ENCODE measurements at regions not wholly inside any gene's neighbourhood (a gene's known extent, or its start where the extent isn't known, plus 50 kb on each side); places are given as distances from the start of the nearest gene placed in this dataset.

DNA sequence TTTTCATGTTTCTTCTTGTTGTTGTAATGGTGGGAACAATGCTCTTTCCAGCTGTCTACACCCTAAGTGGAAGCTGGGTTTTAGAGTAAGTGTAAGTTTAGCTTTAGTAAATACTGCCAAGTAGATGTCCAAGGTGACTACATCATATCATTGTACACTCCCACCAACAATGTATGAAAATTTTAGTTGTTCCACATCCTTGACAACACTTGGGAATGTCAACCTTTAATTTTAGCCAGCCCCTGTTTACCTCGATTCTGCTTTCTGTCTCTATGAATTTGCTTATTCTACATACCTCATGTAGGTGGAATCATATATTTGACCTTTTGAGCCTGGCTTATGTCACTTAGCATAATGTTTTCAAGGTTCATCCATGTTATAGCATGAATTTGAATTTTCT lies 93.0 kb downstream of the MTPAP start:
- in situ Hi-C loops (cut with HindIII; ENCODE audit: low pct_unique_long_range_greater_than_20kb, low sequenced_read_pairs): no loop called here
- DNase-seq (ENCODE audit: low read depth, low spot score): no peak

DNA sequence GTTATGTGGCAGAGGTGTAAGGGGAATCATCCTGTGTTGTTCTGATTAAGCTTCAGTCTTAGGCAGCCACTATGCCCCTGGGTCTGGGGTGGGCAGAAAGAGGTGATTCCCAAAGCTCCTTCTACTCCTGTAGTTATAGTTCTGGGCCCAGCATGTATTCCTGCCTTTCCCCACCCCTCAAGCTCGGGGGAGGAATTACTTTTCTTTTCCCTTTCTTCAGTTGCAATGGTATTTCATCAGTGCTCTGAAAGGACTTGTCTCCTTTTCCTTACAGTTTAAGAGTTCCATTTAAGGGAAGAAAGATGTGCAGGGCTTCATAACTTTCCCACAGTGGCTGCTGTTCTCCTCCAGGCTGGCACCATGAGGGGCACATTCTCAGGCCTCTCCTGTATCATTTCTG lies 94.2 kb downstream of the MTPAP start:
- in situ Hi-C loops (cut with HindIII; ENCODE audit: low pct_unique_long_range_greater_than_20kb, low sequenced_read_pairs): no loop called here

DNA sequence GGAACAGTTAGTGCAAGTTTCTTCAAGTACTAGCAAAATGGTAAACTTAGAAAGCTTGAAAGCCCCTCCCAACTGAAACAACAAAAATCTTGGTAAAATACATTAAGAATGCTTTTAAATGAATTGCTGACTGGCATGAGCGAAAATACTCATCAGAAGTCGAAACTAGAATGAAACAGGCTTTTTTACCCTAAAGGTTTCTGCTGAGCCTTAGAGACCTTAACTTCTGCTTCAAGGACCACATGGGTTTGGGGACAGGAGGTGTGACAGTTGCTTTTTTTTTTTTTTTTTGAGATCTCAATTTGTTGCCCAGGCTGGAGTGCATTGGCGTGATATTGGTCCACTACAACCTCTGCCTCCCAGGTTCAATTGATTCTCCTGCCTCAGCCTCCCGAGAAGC lies 100.3 kb downstream of the MTPAP start:
- in situ Hi-C loops (cut with HindIII; ENCODE audit: low pct_unique_long_range_greater_than_20kb, low sequenced_read_pairs): no loop called here
- DNase-seq (ENCODE audit: low read depth, low spot score): no peak

More for the DNA sequence above, 94.2 kb downstream of the MTPAP start:
- no peak for DNase-seq (ENCODE audit: low read depth, low spot score)

DNA sequence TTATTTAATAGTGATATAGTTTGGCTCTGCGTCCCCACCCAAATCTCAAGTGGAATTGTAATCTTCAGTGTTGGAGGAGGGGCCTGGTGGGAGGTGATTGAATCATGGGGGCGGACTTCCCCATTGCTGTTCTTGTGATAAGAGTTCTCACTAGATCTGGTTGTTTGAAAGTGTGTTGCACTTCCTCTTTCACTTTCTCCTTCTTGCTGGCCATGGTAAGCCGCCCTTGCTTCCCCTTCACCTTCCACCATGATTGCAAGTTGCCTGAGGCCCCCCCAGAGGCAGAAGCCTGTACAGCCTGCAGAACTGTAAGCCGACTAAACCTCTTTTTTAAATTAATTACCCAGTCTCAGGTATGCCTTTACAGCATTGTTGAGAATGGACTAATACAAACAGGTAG lies 101.4 kb downstream of the MTPAP start:
- in situ Hi-C loops (cut with HindIII; ENCODE audit: low pct_unique_long_range_greater_than_20kb, low sequenced_read_pairs): no loop called here
- peak; percentile 2 for DNase-seq (ENCODE audit: low read depth, low spot score)

DNA sequence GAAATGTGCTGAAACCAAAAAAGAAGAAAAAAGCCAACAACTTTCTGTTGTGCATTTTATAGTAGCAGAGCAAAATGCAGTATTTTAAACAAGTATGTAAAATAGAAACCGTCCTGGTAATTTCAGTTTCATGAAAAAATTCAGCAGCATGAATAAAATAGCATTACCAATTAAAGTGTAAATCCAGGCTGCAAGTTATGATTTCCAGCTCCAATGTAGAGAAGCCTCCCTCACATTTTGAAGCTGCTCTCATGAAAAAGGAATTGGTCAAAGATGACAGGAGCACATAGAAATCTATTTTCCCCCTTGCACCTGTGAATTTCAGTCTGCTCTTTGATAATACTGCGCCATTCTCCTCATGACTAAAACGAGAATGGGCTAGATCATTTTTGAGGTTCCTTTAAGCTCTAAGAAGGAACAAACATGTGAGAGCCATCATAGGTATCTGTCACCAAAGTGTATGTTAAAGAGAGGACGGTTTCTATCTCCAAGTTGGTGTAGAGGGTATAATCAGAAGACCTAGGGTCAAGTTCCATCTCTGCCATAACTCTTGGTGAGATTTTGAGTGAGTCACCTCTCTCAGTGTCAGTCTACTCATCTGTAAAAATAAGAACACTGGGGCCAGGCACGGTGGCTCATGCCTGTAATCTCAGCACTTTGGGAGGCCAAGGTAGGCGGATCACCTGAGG lies 107.5 kb downstream of the MTPAP start:
- DNase-seq (ENCODE audit: low read depth, low spot score): no peak
- in situ Hi-C loops (cut with HindIII; ENCODE audit: low pct_unique_long_range_greater_than_20kb, low sequenced_read_pairs): no loop called here

DNA sequence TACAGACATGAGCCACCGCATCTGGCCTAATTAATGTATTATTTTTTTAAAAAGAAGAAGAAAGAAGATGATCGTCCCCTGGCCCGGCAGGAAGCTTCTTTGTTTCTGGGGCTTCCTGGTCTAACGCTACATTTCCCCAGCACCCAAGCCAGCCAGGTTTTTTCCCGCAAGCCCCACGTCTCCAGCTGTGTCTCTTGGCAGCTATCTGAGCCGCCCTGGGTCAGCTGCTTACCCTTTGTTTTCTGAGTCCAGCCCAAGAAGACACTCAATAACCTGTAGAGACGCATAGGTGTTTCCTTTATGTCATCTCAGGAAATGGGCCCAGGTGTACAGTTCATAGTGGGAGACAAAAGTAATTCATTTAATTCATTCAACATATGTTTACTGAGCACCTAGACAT lies 110.2 kb downstream of the MTPAP start:
- DNase-seq (ENCODE audit: low read depth, low spot score): no peak
- in situ Hi-C loops (cut with HindIII; ENCODE audit: low pct_unique_long_range_greater_than_20kb, low sequenced_read_pairs): no loop called here

DNA sequence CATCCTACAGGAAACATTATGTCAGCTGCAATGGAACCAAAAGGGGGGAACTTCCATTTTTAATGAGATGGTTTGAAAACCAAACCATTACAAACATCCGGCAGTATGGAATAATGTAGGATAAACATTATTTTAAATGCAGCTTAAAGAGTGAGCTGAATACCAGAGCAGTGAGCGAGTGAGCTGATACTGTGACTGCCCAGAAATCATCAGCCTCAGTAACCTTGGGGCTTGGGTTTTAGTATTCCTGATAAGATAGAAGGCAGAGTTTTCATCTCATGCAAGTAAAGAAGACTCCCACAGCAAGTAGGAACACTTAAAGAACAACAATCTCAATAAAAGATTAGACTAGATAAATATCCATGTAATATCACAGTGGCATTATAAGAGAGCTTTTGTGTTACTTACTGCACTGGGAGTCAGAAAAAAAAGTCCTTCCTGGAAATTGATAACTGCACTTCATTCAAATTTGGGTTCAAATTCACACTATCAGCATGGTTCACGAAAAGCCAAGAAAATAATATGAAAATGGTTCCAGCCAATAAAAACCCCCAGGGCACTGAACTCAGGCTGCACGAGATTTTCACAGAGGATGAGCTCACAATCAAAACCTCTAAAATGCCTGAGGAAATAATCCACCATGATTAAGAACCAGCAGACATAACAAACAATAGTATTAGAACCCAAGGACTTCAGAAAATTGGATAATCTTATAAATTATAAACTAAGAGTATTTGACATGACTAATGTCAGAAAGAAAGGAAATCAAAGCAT lies 115.7 kb downstream of the MTPAP start:
- peak; percentile 25 for DNase-seq (ENCODE audit: low read depth, low spot score)
- in situ Hi-C loops (cut with HindIII; ENCODE audit: low pct_unique_long_range_greater_than_20kb, low sequenced_read_pairs): no loop called here

DNA sequence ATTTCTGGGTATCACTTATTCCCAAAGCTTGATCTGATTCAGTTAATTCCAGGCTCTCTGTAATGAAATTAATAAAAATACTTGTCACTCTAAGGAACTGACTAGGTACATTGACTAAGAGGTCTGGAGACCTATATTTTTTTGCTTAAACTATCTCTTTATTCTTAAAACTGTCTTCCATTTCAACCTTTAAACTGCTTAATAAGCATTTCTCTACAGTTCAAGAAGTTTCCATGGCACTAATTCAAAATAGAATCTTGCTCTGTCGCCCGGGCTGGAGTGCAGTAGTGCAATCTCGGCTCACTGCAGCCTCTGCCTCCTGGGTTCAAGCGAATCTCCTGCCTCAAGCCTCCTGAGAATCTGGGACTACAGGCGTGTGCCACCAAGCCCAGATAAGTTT lies 117.4 kb downstream of the MTPAP start:
- in situ Hi-C loops (cut with HindIII; ENCODE audit: low pct_unique_long_range_greater_than_20kb, low sequenced_read_pairs): no loop called here
- DNase-seq (ENCODE audit: low read depth, low spot score): no peak

DNA sequence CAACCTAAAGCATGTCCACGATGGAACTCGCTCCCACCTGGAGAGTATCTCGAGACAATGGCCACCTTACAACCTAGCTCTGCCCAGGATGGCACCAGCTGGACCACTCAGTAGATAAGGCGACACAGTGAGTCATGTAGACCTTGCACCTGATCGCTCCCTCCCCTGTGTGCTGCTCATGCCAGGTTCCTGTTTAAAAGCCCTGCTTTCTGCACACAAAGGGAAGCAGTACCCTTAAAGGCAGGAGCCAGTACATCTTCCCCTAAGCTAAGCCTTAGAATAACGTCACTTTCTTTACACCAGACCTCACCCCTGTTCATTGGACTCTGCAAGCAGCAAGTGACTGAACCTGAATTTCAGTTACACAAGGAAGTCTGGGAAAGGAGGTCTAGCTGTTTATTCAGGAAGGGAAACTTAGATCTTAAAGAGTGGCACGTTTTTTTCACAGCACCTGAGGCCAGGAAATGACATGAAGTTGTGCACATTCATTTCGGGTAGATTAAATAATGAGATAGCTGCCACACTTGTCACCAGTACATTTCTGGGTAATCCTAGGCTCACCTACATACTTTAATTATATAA lies 117.9 kb downstream of the MTPAP start:
- DNase-seq (ENCODE audit: low read depth, low spot score): no peak
- in situ Hi-C loops (cut with HindIII; ENCODE audit: low pct_unique_long_range_greater_than_20kb, low sequenced_read_pairs): no loop called here

DNA sequence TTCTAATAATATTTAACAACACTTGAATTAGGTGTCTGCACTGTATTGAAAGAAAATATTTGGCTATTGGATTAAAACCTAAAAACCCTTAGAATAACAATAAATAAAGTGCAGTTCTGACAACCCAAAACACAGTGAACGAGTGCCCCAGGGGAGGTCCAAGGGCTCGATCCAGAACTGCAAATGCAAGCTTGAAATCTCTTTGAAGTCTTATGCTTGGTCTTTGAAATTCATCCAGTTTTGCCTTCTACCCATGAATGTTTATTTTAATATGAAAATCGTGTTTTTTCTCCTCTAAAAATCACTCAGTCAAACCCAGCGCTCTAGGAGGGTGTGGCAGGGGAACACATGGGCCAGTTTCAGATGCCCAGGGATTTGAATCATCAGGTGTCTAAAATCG lies 119.5 kb downstream of the MTPAP start:
- in situ Hi-C loops (cut with HindIII; ENCODE audit: low pct_unique_long_range_greater_than_20kb, low sequenced_read_pairs): no loop called here
- DNase-seq (ENCODE audit: low read depth, low spot score): no peak

DNA sequence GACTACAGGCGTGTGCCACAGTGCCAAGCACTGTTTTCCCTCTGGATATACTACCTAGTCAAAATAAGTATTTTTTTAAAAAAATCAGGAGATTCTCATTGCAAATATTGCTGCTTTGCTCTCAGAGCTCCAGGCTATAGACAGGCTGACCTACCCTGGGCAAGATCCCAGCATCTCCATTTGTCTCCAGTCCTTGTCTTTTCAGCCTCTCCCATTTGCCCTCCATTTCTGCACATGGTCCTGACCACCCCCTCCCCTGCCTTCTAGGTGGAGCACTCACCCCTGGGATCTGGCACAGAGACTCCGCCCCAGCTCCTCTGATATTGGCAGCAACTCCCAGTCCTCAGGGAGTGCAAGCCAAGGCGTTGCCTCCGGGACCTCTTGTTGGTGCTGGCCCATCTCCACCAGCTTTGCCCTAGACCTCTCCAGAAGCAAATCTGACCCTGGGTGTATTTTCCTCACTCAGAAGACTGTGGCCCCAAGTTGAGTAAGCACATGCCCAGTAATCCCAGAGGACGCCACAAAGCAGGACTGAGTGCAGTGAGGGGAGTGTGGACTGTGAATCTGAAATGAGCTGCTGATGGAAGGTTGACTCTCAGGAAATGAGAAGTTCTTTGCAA lies 120.6 kb downstream of the MTPAP start:
- in situ Hi-C loops (cut with HindIII; ENCODE audit: low pct_unique_long_range_greater_than_20kb, low sequenced_read_pairs): no loop called here
- DNase-seq (ENCODE audit: low read depth, low spot score): no peak

DNA sequence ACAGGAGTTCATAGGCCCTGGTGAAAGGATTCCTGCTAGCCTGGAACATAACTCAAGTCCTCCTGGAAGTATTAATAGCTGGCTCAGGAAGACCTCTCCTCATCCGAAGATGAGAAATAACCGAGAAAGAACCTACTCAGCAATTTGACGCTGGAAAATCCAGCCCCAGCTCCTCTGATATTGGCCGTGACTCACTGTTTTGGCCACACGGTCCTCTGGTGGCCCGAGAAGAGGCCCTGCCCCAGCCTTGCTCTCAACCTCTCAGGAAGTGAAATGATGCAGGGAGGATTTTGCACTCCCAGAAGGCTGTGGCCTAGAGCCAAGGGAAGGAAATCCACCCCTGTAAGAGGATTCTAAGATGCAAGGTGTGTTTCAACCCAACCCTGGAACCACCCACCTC lies 121.6 kb downstream of the MTPAP start:
- in situ Hi-C loops (cut with HindIII; ENCODE audit: low pct_unique_long_range_greater_than_20kb, low sequenced_read_pairs): no loop called here
- no peak for DNase-seq (ENCODE audit: low read depth, low spot score)

DNA sequence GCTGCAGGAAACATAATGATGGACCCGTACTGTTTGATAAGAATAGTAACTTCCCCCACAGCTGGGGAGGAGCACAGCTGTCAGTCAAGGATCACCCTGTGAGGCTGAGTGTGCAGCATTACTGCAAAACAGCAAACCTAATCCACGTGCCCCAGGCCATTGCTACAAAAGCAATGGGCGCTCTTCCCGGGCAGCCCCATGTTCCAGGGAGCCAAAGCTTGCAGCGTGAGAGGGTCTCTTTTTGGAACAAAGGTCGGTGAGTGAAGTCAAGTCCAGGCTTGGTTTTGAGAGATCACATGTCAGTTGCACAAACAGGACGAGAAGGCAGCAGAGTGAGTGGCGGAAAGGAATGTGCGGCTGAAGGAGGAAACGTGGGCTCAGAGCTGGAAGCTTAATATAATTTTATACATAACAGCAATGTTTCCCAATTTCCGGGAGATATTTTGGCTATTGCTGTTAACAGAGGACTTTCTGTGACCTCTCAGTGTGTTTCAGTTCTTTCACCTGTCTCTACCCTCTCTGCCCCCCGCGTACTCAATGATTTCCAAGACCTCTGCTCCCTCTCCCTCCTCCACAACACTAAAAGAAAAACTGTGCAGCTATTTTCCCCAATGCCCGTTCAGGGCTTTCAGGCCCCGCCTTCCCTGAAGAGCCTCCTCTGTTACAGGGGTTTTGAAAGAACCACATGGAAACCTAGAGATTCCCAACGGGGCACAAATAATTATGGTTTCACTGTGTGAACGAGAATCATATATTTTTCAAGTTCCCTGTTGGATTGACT lies 128.9 kb downstream of the MTPAP start:
- DNase-seq (ENCODE audit: low read depth, low spot score): no peak
- in situ Hi-C loops (cut with HindIII; ENCODE audit: low pct_unique_long_range_greater_than_20kb, low sequenced_read_pairs): no loop called here

DNA sequence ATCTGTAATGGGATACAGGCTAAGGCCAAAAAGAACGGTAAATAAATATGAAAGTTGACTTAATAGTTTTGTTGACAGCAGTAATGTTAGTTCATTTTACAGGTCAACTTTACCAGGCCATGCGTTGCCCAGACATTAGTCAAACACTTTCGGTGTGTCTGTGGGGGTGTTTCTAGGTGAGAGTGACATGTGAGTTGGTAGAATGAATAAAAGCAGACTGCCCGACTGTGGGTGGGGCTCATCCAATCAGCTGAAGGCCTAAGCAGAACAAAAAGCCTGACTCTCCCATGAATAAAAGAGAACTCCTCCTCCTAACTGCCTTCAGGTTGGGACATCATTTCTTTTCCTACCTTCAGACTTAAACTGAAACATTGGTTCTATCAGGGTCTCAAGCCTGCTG lies 132.3 kb downstream of the MTPAP start:
- in situ Hi-C loops (cut with HindIII; ENCODE audit: low pct_unique_long_range_greater_than_20kb, low sequenced_read_pairs): no loop called here
- no peak for DNase-seq (ENCODE audit: low read depth, low spot score)

DNA sequence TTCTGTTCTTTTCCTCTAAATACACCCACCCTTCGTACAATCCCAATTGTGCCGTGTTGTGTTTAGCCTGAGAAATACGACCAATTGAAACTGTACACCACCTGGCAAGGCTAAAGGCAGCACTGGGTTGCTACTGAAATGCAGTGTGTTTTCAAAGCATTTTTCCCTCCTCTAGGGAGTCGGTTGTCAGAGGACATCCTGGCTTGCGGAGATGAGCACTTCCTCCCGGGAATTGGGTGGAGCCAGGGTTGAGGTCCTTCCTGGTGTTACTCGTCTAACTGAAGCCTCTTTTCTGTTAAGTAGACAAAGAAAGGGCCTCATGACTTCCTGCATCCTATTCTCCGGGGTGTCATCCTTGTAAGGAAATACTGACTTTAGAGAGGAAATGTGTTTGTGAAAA lies 133.5 kb downstream of the MTPAP start:
- in situ Hi-C loops (cut with HindIII; ENCODE audit: low pct_unique_long_range_greater_than_20kb, low sequenced_read_pairs): no loop called here
- DNase-seq (ENCODE audit: low read depth, low spot score): peak; percentile 33

DNA sequence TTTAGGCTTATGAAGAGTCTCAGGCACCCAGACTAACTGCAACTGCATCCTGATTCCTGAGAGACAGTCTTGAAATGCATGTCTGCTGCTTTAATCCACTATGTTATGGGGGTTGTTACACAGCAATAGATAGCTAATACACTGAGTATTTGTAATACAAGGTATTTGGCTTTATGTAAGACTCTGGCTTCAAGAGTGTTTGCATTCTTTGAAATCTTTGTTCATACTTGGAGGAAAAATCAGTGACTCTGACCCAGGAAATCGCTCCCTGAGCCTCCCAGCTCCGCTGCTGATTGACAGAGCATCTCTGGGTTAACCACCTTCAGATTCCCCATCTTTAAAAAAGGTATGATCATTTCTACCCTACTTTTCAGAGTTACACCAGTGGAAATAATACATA lies 133.9 kb downstream of the MTPAP start:
- no peak for DNase-seq (ENCODE audit: low read depth, low spot score)
- in situ Hi-C loops (cut with HindIII; ENCODE audit: low pct_unique_long_range_greater_than_20kb, low sequenced_read_pairs): no loop called here

DNA sequence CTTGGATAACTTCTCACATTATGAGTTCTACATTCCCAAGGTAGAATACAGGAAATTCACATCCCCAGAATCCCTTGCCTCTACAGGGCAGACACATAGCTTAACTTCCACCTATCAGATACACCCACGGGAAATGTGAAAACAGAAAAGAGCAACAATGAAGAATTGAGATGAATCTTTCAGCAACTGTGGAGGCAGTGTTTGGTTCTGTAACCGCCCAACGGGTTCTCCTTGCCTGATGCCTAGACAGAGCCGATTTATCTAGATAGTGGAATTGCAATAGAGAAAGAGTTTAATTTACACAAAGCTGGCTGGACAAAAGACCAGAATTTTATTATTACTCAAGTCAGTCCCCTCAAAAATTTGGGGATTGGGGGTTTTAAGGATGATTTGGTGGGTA lies 138.8 kb downstream of the MTPAP start:
- in situ Hi-C loops (cut with HindIII; ENCODE audit: low pct_unique_long_range_greater_than_20kb, low sequenced_read_pairs): no loop called here
- no peak for DNase-seq (ENCODE audit: low read depth, low spot score)

DNA sequence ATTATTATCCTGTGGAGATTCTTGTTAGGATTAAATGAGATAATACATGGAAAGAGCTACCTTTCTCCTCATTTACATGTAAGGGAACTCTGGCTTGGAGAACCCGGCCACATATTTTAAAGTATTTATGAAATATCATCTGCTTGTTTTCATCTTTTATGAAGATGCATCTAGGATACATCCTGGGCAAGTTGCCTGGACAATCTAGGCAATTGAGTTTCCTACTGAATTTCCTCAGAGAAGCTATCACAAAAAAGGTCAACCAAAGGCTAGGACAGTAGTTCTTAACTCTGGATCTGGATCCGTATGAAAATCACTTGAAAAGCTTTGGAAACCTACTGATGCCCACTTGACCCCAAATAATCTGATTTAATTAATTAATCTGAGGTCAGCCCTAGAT lies 140.7 kb downstream of the MTPAP start:
- DNase-seq (ENCODE audit: low read depth, low spot score): no peak
- in situ Hi-C loops (cut with HindIII; ENCODE audit: low pct_unique_long_range_greater_than_20kb, low sequenced_read_pairs): no loop called here

Measured in SK-MEL-5 (cell line).